IMR-90 (cell line): ENCODE measurements at regions not wholly inside any gene's neighbourhood (a gene's known extent, or its start where the extent isn't known, plus 50 kb on each side); places are given as distances from the start of the nearest gene placed in this dataset.
A peak's percentile ranks its signal among the peaks of the same experiment; 100 is the strongest.

ENCODE experiments used
- ATAC-seq: fragments of 200-7000 bp; cut with Tn5 transposase; 2 replicates; pipeline ENCODE4 v1.9.1; 2020; ENCODE audit warnings: low read depth, mild to moderate bottlenecking, moderate library complexity
- BruUV-seq: library from RNA; stranded (reverse); fragments of 400-500 nt; replicated peaks from 2 replicates; lab custom pipeline; 2021; lab: Mats Ljungman, UMichigan
- CTCF ChIA-PET: fragments of 300-600 bp; formaldehyde crosslinking; extraction: SDS; loops from one replicate; lab custom pipeline; 2021; ENCODE audit warnings: antibody characterized with exemption; lab: Yijun Ruan, JAX
- POLR2A ChIA-PET: fragments of 300-600 bp; sonication (Branson Sonifier 250); formaldehyde crosslinking; loops from one replicate; lab custom pipeline; 2022; ENCODE audit warnings: antibody characterized with exemption; ENCODE audit not compliant: unreplicated experiment; lab: Charles Lee
- DNase-seq: peaks from one replicate; pipeline ENCODE4 v3.0.0; 2013
- H2AFZ ChIP-seq: replicated peaks from 2 replicates; pipeline ENCODE3; 2013; ENCODE audit warnings: low read length, mild to moderate bottlenecking; ENCODE audit not compliant: poor library complexity
- H2AK5ac ChIP-seq: 2 replicates; pipeline ENCODE4 v1.6.1; 2013; ENCODE audit warnings: low read depth, low read length, inconsistent platforms
- H2AK9ac ChIP-seq: replicated peaks from 2 replicates; pipeline ENCODE3; 2013; ENCODE audit warnings: mild to moderate bottlenecking, low read depth, low read length, moderate library complexity; ENCODE audit not compliant: poor library complexity
- H2BK120ac ChIP-seq: 2 replicates; pipeline ENCODE4 v1.6.1; 2013; ENCODE audit warnings: low read depth, low read length, inconsistent platforms
- H2BK15ac ChIP-seq: 3 replicates; pipeline ENCODE4 v1.6.1; 2013; ENCODE audit warnings: low read depth, low read length, inconsistent platforms
- H2BK20ac ChIP-seq: 2 replicates; pipeline ENCODE4 v1.6.1; 2013; ENCODE audit warnings: low read depth, mild to moderate bottlenecking, inconsistent platforms, low read length, moderate library complexity
- H2BK5ac ChIP-seq: 2 replicates; pipeline ENCODE4 v1.6.1; 2013; ENCODE audit warnings: mild to moderate bottlenecking, low read depth, low read length, inconsistent platforms; ENCODE audit not compliant: poor library complexity, severe bottlenecking
- H3K14ac ChIP-seq: replicated peaks from 2 replicates; pipeline ENCODE4 v1.6.1; 2013; ENCODE audit warnings: low read depth, low read length, inconsistent platforms
- H3K18ac ChIP-seq: 2 replicates; pipeline ENCODE4 v1.6.1; 2013; ENCODE audit warnings: low read depth, low read length, control low read depth
- H3K23ac ChIP-seq: 2 replicates; pipeline ENCODE4 v1.6.1; 2013; ENCODE audit warnings: low read depth, low read length, inconsistent platforms
- H3K27ac ChIP-seq: 2 replicates; pipeline ENCODE4 v1.5.1; 2013; ENCODE audit warnings: mild to moderate bottlenecking, control low read depth, low read length; ENCODE audit not compliant: insufficient read depth
- H3K27me3 ChIP-seq: 2 replicates; pipeline ENCODE4 v1.6.1; 2013; ENCODE audit warnings: low read length; ENCODE audit not compliant: control insufficient read depth, insufficient read depth
- H3K36me3 ChIP-seq: 2 replicates; pipeline ENCODE4 v1.6.1; 2013; ENCODE audit warnings: low read length, mixed read lengths; ENCODE audit not compliant: control insufficient read depth, insufficient read depth
- H3K4ac ChIP-seq: 2 replicates; pipeline ENCODE4 v1.6.1; 2013; ENCODE audit warnings: low read depth, low read length, inconsistent platforms
- H3K4me1 ChIP-seq: 2 replicates; pipeline ENCODE4 v1.6.1; 2013; ENCODE audit warnings: low read length, mixed read lengths; ENCODE audit not compliant: control insufficient read depth, insufficient read depth
- H3K4me2 ChIP-seq: 2 replicates; pipeline ENCODE4 v1.6.1; 2013; ENCODE audit warnings: low read depth, mild to moderate bottlenecking, control low read depth, low read length, moderate library complexity
- H3K4me3 ChIP-seq: 2 replicates; pipeline ENCODE4 v1.5.1; 2013; ENCODE audit warnings: low read depth, mild to moderate bottlenecking, control low read depth, low read length, moderate library complexity; ENCODE audit not compliant: insufficient read depth
- H3K56ac ChIP-seq: 2 replicates; pipeline ENCODE4 v1.6.1; 2013; ENCODE audit warnings: low read length, inconsistent platforms; ENCODE audit not compliant: insufficient read depth; ENCODE audit errors: extremely low read depth
- H3K79me1 ChIP-seq, 2 experiments: 2 replicates each; pipeline ENCODE4 v1.6.1; 2013; ENCODE audit warnings: low read length in 2 of 2, inconsistent platforms in 1 of 2, low read depth in 1 of 2
- H3K9ac ChIP-seq: 2 replicates; pipeline ENCODE4 v1.6.1; 2013; ENCODE audit warnings: low read depth, low read length, control low read depth
- H3K9me1 ChIP-seq: 2 replicates; pipeline ENCODE4 v1.6.1; 2013; ENCODE audit warnings: low read length, inconsistent platforms; ENCODE audit not compliant: insufficient read depth
- H3K9me3 ChIP-seq: 2 replicates; pipeline ENCODE4 v1.6.1; 2013; ENCODE audit warnings: low read length; ENCODE audit not compliant: control insufficient read depth, insufficient read depth
- H4K20me1 ChIP-seq: 2 replicates; pipeline ENCODE4 v1.6.1; 2013; ENCODE audit warnings: low read length, inconsistent platforms; ENCODE audit not compliant: insufficient read depth
- H4K5ac ChIP-seq: 2 replicates; pipeline ENCODE4 v1.6.1; 2013; ENCODE audit warnings: mild to moderate bottlenecking, low read depth, low read length, control low read depth
- H4K8ac ChIP-seq, 2 experiments: 2 replicates each; pipeline ENCODE4 v1.6.1; 2013; ENCODE audit warnings: low read depth in 2 of 2, low read length in 2 of 2, control low read depth in 1 of 2, inconsistent platforms in 1 of 2
- H4K91ac ChIP-seq: 2 replicates; pipeline ENCODE4 v1.6.1; 2013; ENCODE audit warnings: low read depth, low read length, inconsistent platforms; ENCODE audit not compliant: insufficient read depth
- BHLHE40 ChIP-seq: fragments of 150-350 bp; IDR thresholded peaks from 2 replicates; pipeline ENCODE4 v1.6.1; 2016; ENCODE audit warnings: mild to moderate bottlenecking, low read depth, low read length
- CEBPB ChIP-seq: IDR thresholded peaks from 2 replicates; pipeline ENCODE4 v1.6.1; 2012; ENCODE audit warnings: low read depth, low read length, improper control_type of control experiment
- CHD1 ChIP-seq: IDR thresholded peaks from 2 replicates; pipeline ENCODE4 v1.6.1; 2012; ENCODE audit warnings: low read depth, low read length, improper control_type of control experiment
- FOS ChIP-seq: fragments of 150-350 bp; IDR thresholded peaks from 2 replicates; pipeline ENCODE4 v1.6.1; 2016; ENCODE audit warnings: low read depth, low read length
- MAFK ChIP-seq: IDR thresholded peaks from 2 replicates; pipeline ENCODE4 v1.6.1; 2012; ENCODE audit warnings: low read depth, low read length, improper control_type of control experiment
- MAZ ChIP-seq: IDR thresholded peaks from 2 replicates; pipeline ENCODE4 v1.6.1; 2012; ENCODE audit warnings: low read depth, mild to moderate bottlenecking, low read length, improper control_type of control experiment, moderate library complexity, borderline replicate concordance
- MXI1 ChIP-seq: IDR thresholded peaks from 2 replicates; pipeline ENCODE4 v1.6.1; 2012; ENCODE audit warnings: low read depth, mild to moderate bottlenecking, low read length, moderate library complexity, borderline replicate concordance
- NFE2L2 ChIP-seq: fragments of 150-350 bp; IDR thresholded peaks from 2 replicates; pipeline ENCODE4 v1.6.1; 2016; ENCODE audit warnings: low read depth, mild to moderate bottlenecking, low read length
- RCOR1 ChIP-seq: IDR thresholded peaks from 2 replicates; pipeline ENCODE4 v1.6.1; 2012; ENCODE audit warnings: mild to moderate bottlenecking, low read length, improper control_type of control experiment; ENCODE audit not compliant: insufficient replicate concordance
- RFX5 ChIP-seq: IDR thresholded peaks from 2 replicates; pipeline ENCODE4 v1.8.0; 2012; ENCODE audit warnings: low read depth, mild to moderate bottlenecking, low read length, moderate library complexity
- SMC3 ChIP-seq: fragments of 150-350 bp; IDR thresholded peaks from 2 replicates; pipeline ENCODE4 v1.6.1; 2016; ENCODE audit warnings: low read depth, mild to moderate bottlenecking, antibody characterized with exemption, low read length, moderate library complexity
- WGBS, 2 experiments: methylation state at CpG; one replicate each; pipeline versions ENCODE4 v1.1.5 to v1.1.7; 2013; ENCODE audit warnings: missing lambda C conversion rate in 2 of 2; ENCODE audit not compliant: insufficient read length in 1 of 2; ENCODE audit errors: extremely low coverage in 2 of 2; 5-methylcytosine and 5-hydroxymethylcytosine counted together
- dilution Hi-C: fragments of 300-500 bp; cut with HindIII; formaldehyde crosslinking; loops from one replicate; pipeline ENCODE4 v1.14.3; 2018; ENCODE audit warnings: low sequenced_read_pairs; ENCODE audit not compliant: unreplicated experiment
- in situ Hi-C: fragments of 300-500 bp; cut with MboI; formaldehyde crosslinking; loops from 3 replicates; pipeline ENCODE4 v1.14.3; 2019; ENCODE audit warnings: low sequenced_read_pairs, inconsistent platforms, mixed read lengths
- intact Hi-C: fragments of 100-400 bp; cut with micrococcal nuclease; formaldehyde crosslinking; loops from 2 replicates; pipeline ENCODE4 v1.10.0; 2022
- TF ChIP-seq, protein P1 (sequence below): conservative IDR thresholded peaks from 2 replicates; pipeline ENCODE4 v1.5.1; 2012; ENCODE audit warnings: mild to moderate bottlenecking, low read depth, low read length, improper control_type of control experiment
- TF ChIP-seq, protein P2 (sequence below): fragments of 150-350 bp; IDR thresholded peaks from 2 replicates; pipeline ENCODE4 v1.6.1; 2016; ENCODE audit warnings: low read depth, mild to moderate bottlenecking, low read length, moderate library complexity, borderline replicate concordance
- TF ChIP-seq, protein P3 (sequence below): fragments of 150-350 bp; IDR thresholded peaks from 2 replicates; pipeline ENCODE4 v1.6.1; 2017; ENCODE audit warnings: mild to moderate bottlenecking, antibody characterized with exemption, low read length, low read depth

DNA sequence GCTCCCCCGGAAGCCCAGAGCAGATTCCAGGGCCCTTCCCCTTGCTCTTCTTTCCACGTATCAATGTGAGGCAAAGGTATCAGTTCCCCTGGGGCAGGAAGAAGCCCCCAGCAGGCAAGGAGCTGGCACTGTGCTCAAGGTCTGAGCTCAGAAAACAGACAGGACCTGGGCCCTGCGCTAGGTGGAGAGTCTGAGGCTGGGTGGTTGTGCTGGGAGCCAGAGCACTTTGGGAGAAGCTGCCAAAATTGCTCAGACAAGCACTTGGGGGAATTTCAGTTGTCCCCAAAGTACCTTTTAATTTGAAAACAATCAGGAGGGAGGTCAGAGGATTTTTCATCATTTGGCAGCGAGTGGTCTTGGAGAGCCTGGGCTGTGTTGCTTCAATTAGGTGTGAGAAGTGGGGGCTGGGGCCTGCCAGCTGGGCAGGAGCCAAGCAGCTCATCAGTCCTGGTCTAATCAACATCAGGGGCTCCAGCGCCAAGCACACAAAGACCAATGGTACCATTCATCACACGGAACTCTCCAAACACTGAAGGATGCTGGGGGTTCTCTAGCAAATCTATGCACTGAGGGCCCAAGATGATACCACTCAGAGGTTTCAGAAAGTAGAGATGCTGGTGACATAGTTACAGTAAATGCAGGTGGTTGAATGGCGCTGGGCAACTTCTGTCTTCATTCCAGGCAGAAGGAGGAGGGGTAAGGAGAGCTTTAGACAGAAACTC, 176.5 kb downstream of the SNX18 start:
- BruUV-seq, result no TSS peak
- Histone ChIP-seq H2AK9ac (no peak overlapping the region), H3K9ac (no peak overlapping the region), H2BK20ac (no peak overlapping the region), H3K27ac (no peak overlapping the region), H4K8ac (0 out of 4 replicates have a peak overlapping the region, but pooled peaks of 1 of the 2 experiments have one; percentile 2), H3K9me1 (peaks cover 9% of the 10 kb centered on the region), H3K56ac (no peak overlapping the region), H3K9me3 (no peaks in the 10 kb centered on the region), H2BK120ac (0 out of 2 replicates have a peak overlapping the region, but pooled peaks have one; percentile 1), H3K4me2 (no peak overlapping the region), H3K27me3 (no peaks in the 10 kb centered on the region), H2BK5ac (no peak overlapping the region), H2BK15ac (no peak overlapping the region), H2AK5ac (0 out of 2 replicates have a peak overlapping the region, but pooled peaks have one; percentile 20), H4K5ac (peak overlapping the region; percentile 10; the same call in 1 of the 2 replicates), H4K91ac (no peak overlapping the region), H3K79me1 (peaks cover under 1 to 41% of the 10 kb centered on the region in 2 experiments; a peak in 2 of 4 replicates), H3K14ac (0 out of 2 replicates have a peak overlapping the region, but pooled peaks have one; percentile 10), H3K4me3 (no peak overlapping the region), H3K36me3 (no peaks in the 10 kb centered on the region), H3K4me1 (peaks cover 11% of the 10 kb centered on the region), H3K4ac (no peak overlapping the region), H2AFZ (no peak overlapping the region), H4K20me1 (no peaks in the 10 kb centered on the region), H3K23ac (no peak overlapping the region), H3K18ac (peak overlapping the region; percentile 21; the same call in 1 of the 2 replicates)
- no peak for DNase-seq
- ChIA-PET CTCF (no interaction called here), POLR2A (no interaction called here)
- 80% methylated on average over 2 of the region's 7 CpGs; no CpG with 5 or more reads in 1 of the 2 experiments for WGBS, 2 experiments
- intact Hi-C loops, result no loop called here
- in situ Hi-C loops, result no loop called here
- ATAC-seq, result no peak
- dilution Hi-C loops, result no loop called here
- TF ChIP-seq RFX5 (no peak), NFE2L2 (no peak), MAFK (no peak), MXI1 (no peak), FOS (no peak), RCOR1 (no peak), BHLHE40 (no peak), SMC3 (no peak), MAZ (no peak), CHD1 (no peak), CEBPB (no peak)
- TF ChIP-seq, protein P1, sequence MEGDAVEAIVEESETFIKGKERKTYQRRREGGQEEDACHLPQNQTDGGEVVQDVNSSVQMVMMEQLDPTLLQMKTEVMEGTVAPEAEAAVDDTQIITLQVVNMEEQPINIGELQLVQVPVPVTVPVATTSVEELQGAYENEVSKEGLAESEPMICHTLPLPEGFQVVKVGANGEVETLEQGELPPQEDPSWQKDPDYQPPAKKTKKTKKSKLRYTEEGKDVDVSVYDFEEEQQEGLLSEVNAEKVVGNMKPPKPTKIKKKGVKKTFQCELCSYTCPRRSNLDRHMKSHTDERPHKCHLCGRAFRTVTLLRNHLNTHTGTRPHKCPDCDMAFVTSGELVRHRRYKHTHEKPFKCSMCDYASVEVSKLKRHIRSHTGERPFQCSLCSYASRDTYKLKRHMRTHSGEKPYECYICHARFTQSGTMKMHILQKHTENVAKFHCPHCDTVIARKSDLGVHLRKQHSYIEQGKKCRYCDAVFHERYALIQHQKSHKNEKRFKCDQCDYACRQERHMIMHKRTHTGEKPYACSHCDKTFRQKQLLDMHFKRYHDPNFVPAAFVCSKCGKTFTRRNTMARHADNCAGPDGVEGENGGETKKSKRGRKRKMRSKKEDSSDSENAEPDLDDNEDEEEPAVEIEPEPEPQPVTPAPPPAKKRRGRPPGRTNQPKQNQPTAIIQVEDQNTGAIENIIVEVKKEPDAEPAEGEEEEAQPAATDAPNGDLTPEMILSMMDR, result no peak
- TF ChIP-seq, protein P2, sequence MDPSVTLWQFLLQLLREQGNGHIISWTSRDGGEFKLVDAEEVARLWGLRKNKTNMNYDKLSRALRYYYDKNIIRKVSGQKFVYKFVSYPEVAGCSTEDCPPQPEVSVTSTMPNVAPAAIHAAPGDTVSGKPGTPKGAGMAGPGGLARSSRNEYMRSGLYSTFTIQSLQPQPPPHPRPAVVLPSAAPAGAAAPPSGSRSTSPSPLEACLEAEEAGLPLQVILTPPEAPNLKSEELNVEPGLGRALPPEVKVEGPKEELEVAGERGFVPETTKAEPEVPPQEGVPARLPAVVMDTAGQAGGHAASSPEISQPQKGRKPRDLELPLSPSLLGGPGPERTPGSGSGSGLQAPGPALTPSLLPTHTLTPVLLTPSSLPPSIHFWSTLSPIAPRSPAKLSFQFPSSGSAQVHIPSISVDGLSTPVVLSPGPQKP, result no peak
- TF ChIP-seq, protein P3, sequence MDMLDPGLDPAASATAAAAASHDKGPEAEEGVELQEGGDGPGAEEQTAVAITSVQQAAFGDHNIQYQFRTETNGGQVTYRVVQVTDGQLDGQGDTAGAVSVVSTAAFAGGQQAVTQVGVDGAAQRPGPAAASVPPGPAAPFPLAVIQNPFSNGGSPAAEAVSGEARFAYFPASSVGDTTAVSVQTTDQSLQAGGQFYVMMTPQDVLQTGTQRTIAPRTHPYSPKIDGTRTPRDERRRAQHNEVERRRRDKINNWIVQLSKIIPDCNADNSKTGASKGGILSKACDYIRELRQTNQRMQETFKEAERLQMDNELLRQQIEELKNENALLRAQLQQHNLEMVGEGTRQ, result no peak
